Keratinocyte (primary cell): ENCODE measurements at regions not wholly inside any gene's neighbourhood (a gene's known extent, or its start where the extent isn't known, plus 50 kb on each side); places are given as distances from the start of the nearest gene placed in this dataset.

Source experiments
- DNase-seq: peaks from one replicate; pipeline ENCODE4 v3.0.0-alpha.2; 2011; ENCODE audit warnings: low read depth, missing footprints, low spot score
- FAIRE-seq: peaks from 2 replicates; lab custom pipeline; 2011; peaks lifted over from hg19 to GRCh38; lab: Jason Lieb, UNC
- H2AFZ ChIP-seq: 2 replicates; pipeline ENCODE4 v1.6.0; 2012; ENCODE audit warnings: low read length, control low read depth, inconsistent platforms; ENCODE audit not compliant: control insufficient read depth
- H3K27ac ChIP-seq: 2 replicates; pipeline ENCODE4 v1.5.1; 2011; ENCODE audit warnings: low read length; ENCODE audit not compliant: control insufficient read depth, insufficient read depth
- H3K27me3 ChIP-seq: 3 replicates; pipeline ENCODE4 v1.6.0; 2011; ENCODE audit warnings: low read length; ENCODE audit not compliant: control insufficient read depth, insufficient read depth; ENCODE audit errors: extremely low read depth
- H3K36me3 ChIP-seq, 2 experiments: 2 replicates in 1 of 2; 3 replicates in 1 of 2; pipeline ENCODE4 v1.5.1; 2011; ENCODE audit warnings: low read length in 2 of 2, mild to moderate bottlenecking in 1 of 2; ENCODE audit not compliant: control insufficient read depth in 2 of 2, insufficient read depth in 2 of 2; ENCODE audit errors: extremely low read depth in 1 of 2
- H3K4me1 ChIP-seq: 3 replicates; pipeline ENCODE4 v1.5.1; 2011; ENCODE audit warnings: low read length; ENCODE audit not compliant: control insufficient read depth, insufficient read depth; ENCODE audit errors: extremely low read depth
- H3K4me2 ChIP-seq: 3 replicates; pipeline ENCODE4 v1.6.0; 2011; ENCODE audit warnings: low read depth, low read length; ENCODE audit not compliant: control insufficient read depth, insufficient read depth; ENCODE audit errors: extremely low read depth
- H3K4me3 ChIP-seq, 3 experiments: fragments of 200-600 bp in 1 of 3; sonication (generic) in 1 of 3; 2 replicates in 2 of 3; 3 replicates in 1 of 3; pipeline ENCODE4 v1.5.1; 2011 to 2016; ENCODE audit warnings: low read length in 3 of 3, mild to moderate bottlenecking in 3 of 3, control low read depth in 2 of 3, inconsistent platforms in 1 of 3, low read depth in 1 of 3, mixed read lengths in 1 of 3, mixed run types in 1 of 3, moderate library complexity in 1 of 3; ENCODE audit not compliant: control insufficient read depth in 2 of 3, insufficient read depth in 2 of 3; ENCODE audit errors: extremely low read depth in 1 of 3
- H3K79me2 ChIP-seq: 2 replicates; pipeline ENCODE4 v1.6.0; 2012; ENCODE audit warnings: low read length; ENCODE audit not compliant: control insufficient read depth, insufficient read depth
- H3K9ac ChIP-seq: 3 replicates; pipeline ENCODE4 v1.6.0; 2011; ENCODE audit warnings: low read length; ENCODE audit not compliant: control insufficient read depth, insufficient read depth; ENCODE audit errors: extremely low read depth
- H3K9me1 ChIP-seq: 3 replicates; pipeline ENCODE4 v1.6.0; 2011; ENCODE audit warnings: low read length; ENCODE audit not compliant: control insufficient read depth, insufficient read depth; ENCODE audit errors: extremely low read depth
- H3K9me3 ChIP-seq: 2 replicates; pipeline ENCODE4 v1.5.1; 2012; ENCODE audit warnings: low read depth, low read length; ENCODE audit not compliant: control insufficient read depth
- H4K20me1 ChIP-seq: 3 replicates; pipeline ENCODE4 v1.6.0; 2011; ENCODE audit warnings: low read length; ENCODE audit not compliant: control insufficient read depth, insufficient read depth; ENCODE audit errors: extremely low read depth
- CTCF ChIP-seq, 3 experiments: IDR thresholded peaks in 1 of 3; conservative IDR thresholded peaks in 1 of 3; optimal IDR thresholded peaks in 1 of 3; 2 replicates in 2 of 3; 3 replicates in 1 of 3; pipeline versions ENCODE3 to v1.5.1; 2011; ENCODE audit warnings: low read length in 3 of 3, mild to moderate bottlenecking in 3 of 3, moderate library complexity in 2 of 3, control low read depth in 1 of 3, inconsistent platforms in 1 of 3; ENCODE audit not compliant: insufficient read depth in 2 of 3; ENCODE audit errors: extremely low read depth in 1 of 3
- EZH2 ChIP-seq: IDR thresholded peaks from one replicate; pipeline ENCODE4 v1.6.1; 2012; ENCODE audit warnings: inconsistent platforms, mild to moderate bottlenecking, low read length, moderate library complexity
- dilution Hi-C: fragments of 300-500 bp; cut with MboI; formaldehyde crosslinking; loops from one replicate; pipeline ENCODE4 v1.7.0; 2020; ENCODE audit warnings: low sequenced_read_pairs; ENCODE audit not compliant: extremely low pct_ligation_motif_present

DNA sequence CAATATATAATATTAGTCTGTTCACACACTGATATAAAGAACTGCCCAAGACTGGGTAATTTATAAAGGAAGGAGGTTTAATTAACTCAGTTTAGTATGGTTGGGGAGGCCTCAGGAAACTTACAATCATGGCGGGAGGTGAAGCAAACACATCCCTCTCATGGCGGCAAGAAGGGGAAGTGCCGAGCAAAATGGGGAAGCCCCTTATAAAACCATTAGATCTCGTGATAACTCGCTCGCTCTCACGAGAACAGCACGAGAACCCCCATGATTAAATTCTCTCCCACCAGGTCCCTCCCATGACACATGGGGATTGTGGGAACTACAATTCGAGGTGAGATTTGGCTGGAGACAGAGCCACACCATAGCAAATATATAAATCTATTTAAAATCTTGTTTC, 269.8 kb downstream of the ATP23 start:
- TF ChIP-seq EZH2 (no peak), CTCF (optimal IDR thresholded peaks at IDR 0.05 in 1 of 3, IDR thresholded peaks at IDR 0.05 in 1 of 3, conservative IDR thresholded peaks at IDR 0.05 in 1 of 3; ENCODE audit: extremely low read depth in 1 of 3, insufficient read depth in 2 of 3, low read length in 3 of 3) (no peak)
- no peak overlapping the region for H3K4me2 ChIP-seq
- FAIRE-seq, result no peak
- DNase-seq, result no peak
- H3K4me3 ChIP-seq, result no peak overlapping the region
- no peak overlapping the region for H3K9ac ChIP-seq
- no peaks in the 10 kb centered on the region for H4K20me1 ChIP-seq
- H3K27me3 ChIP-seq, result no peaks in the 10 kb centered on the region
- no peaks in the 10 kb centered on the region for H3K79me2 ChIP-seq
- no peaks in the 10 kb centered on the region for H3K4me1 ChIP-seq
- no peaks in the 10 kb centered on the region for H3K9me1 ChIP-seq
- no peaks in the 10 kb centered on the region for H3K36me3 ChIP-seq
- H3K9me3 ChIP-seq, result no peaks in the 10 kb centered on the region
- H3K27ac ChIP-seq, result no peak overlapping the region
- H2AFZ ChIP-seq, result no peak overlapping the region
- dilution Hi-C loops, result no loop called here

DNA sequence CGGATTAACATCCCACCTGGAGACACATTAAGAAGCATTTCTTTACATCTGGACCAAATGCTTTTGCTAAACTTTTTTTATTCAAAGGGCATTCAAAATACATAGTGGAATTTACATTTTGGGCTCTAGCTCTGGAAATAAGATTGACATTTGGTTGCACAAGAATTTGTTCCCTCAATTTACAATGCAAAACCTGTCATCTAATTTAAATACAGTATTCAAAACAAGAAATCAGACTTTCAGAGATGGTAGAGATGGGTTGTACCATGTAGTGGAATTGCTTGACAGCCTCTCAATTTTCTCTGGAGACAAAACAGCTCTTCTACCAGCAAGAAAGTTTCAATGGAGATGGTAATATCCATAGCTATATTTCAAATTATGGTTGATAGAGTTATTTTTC, 275.8 kb downstream of the ATP23 start:
- H2AFZ ChIP-seq, result no peak overlapping the region
- no peak overlapping the region for H3K4me3 ChIP-seq
- H4K20me1 ChIP-seq, result no peaks in the 10 kb centered on the region
- dilution Hi-C loops, result no loop called here
- H3K27ac ChIP-seq, result no peak overlapping the region
- H3K9me3 ChIP-seq, result no peaks in the 10 kb centered on the region
- no peaks in the 10 kb centered on the region for H3K79me2 ChIP-seq
- TF ChIP-seq CTCF (optimal IDR thresholded peaks at IDR 0.05 in 1 of 3, IDR thresholded peaks at IDR 0.05 in 1 of 3, conservative IDR thresholded peaks at IDR 0.05 in 1 of 3; ENCODE audit: extremely low read depth in 1 of 3, insufficient read depth in 2 of 3, low read length in 3 of 3) (no peak), EZH2 (no peak)
- no peaks in the 10 kb centered on the region for H3K36me3 ChIP-seq
- DNase-seq (no peak), FAIRE-seq (no peak)
- H3K27me3 ChIP-seq, result peaks cover 4% of the 10 kb centered on the region
- no peaks in the 10 kb centered on the region for H3K4me1 ChIP-seq
- no peak overlapping the region for H3K9ac ChIP-seq
- no peak overlapping the region for H3K4me2 ChIP-seq
- no peaks in the 10 kb centered on the region for H3K9me1 ChIP-seq
